ENCODE measurements at regions not wholly inside any gene's neighbourhood (a gene's known extent, or its start where the extent isn't known, plus 50 kb on each side); places are given as distances from the start of the nearest gene placed in this dataset.

DNA sequence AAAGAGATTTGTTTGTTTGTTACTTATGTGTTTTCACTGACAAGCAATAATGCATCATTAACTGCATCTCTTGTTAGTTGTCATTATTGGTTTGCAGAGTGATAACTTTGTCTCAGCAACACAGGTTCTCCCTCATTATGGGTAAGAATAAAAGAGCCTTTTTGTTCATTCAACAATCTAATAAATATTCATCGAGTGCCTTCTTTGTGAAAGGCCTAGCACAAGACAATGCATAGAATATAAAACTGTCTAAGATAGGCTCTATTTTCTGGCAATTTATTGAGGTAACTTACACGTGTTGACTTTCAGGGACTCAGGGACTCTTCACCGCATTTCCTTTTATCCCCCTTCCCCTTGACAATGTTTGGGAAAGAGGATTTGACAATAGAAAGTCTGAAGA lies 95.5 kb upstream of the KRR1 start (continued):
- no peak for TF ChIP-seq AEBP2 (tag by site-specific recombination; IDR thresholded peaks at IDR 0.05; ENCODE audit: borderline replicate concordance)
- TF ChIP-seq ZNF670 (tag by site-specific recombination; IDR thresholded peaks at IDR 0.05; ENCODE audit: low read depth), result no peak
- TF ChIP-seq ZNF843 (tag by site-specific recombination; IDR thresholded peaks at IDR 0.05), result no peak
- no peak for TF ChIP-seq SCRT1 (tag by site-specific recombination; IDR thresholded peaks at IDR 0.05; ENCODE audit: borderline replicate concordance)
- no peak for TF ChIP-seq ZNF157 (tag by site-specific recombination; IDR thresholded peaks at IDR 0.05)
- no peak for TF ChIP-seq ZNF394 (tag by site-specific recombination; IDR thresholded peaks at IDR 0.05; ENCODE audit: borderline replicate concordance)

DNA sequence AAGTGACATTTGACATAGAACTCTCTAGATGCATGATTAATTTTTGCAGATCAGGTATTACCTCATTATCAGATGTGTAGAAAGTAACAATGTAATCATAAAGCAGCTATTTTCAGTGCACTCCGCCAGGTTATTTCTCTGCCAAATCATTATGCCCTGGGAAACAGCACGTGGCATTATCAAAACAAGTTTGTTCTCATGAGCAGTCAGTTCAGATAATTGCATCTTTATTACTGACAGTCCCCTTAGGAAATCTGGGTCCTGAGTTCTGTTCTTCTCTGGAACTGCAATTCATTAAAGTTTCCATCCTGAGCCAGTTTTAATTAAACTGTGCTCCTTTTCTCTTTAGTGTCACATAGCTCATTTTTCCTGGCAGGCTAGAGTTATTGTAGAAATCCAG lies 94.7 kb upstream of the KRR1 start:
- Histone ChIP-seq H3K27ac (ENCODE audit: extremely low read depth, low read depth, low read length) (no peak overlapping the region), H3K9me3 (ENCODE audit: control insufficient read depth, insufficient read depth, low read depth, low read length) (no peaks in the 10 kb centered on the region), H3K36me3 (ENCODE audit: control insufficient read depth in 2 of 2, insufficient read depth in 1 of 2, low read length in 2 of 2) (no peaks in the 10 kb centered on the region), H3K4me1 (ENCODE audit: control insufficient read depth, insufficient read depth, low read length) (no peaks in the 10 kb centered on the region), H3K4me3 (ENCODE audit: low read depth, low read length) (no peak overlapping the region)
- TF ChIP-seq ZNF266 (tag by site-specific recombination; IDR thresholded peaks at IDR 0.05; ENCODE audit: low read depth), result peak; percentile 52; the same call in 1 of the 2 replicates
- TF ChIP-seq ZNF239 (tag by site-specific recombination; IDR thresholded peaks at IDR 0.05), result no peak
- TF ChIP-seq ZNF19 (tag by site-specific recombination; IDR thresholded peaks at IDR 0.05; ENCODE audit: low read depth), result no peak
- ChIA-PET POLR2A (no interaction called here), CTCF (no interaction called here)

- ChIA-PET POLR2A (no interaction called here), CTCF (interaction anchor here (0.6 kb wide), 1 partner anchor 143 kb away, joined by 3 read pairs; no protein-coding TSS in a partner anchor)
- Histone ChIP-seq H3K27ac (ENCODE audit: extremely low read depth, low read depth, low read length) (no peak overlapping the region), H3K9me3 (ENCODE audit: control insufficient read depth, insufficient read depth, low read depth, low read length) (no peaks in the 10 kb centered on the region), H3K4me3 (ENCODE audit: low read depth, low read length) (no peak overlapping the region), H3K36me3 (ENCODE audit: control insufficient read depth in 2 of 2, insufficient read depth in 1 of 2, low read length in 2 of 2) (no peaks in the 10 kb centered on the region), H3K4me1 (ENCODE audit: control insufficient read depth, insufficient read depth, low read length) (no peaks in the 10 kb centered on the region)
- TF ChIP-seq ZNF404 (tag by site-specific recombination; IDR thresholded peaks at IDR 0.05) (no peak), ZNF155 (tag by site-specific recombination; IDR thresholded peaks at IDR 0.05) (no peak), ZNF426 (tag by site-specific recombination; IDR thresholded peaks at IDR 0.05) (no peak), ZNF555 (tag by site-specific recombination; conservative IDR thresholded peaks at IDR 0.05) (no peak), BCL6B (tag by site-specific recombination; IDR thresholded peaks at IDR 0.05) (no peak), BCL11B (tag by site-specific recombination; IDR thresholded peaks at IDR 0.05; ENCODE audit: low read depth) (no peak), ZNF488 (tag by site-specific recombination; IDR thresholded peaks at IDR 0.05) (no peak), HIC1 (tag by site-specific recombination; IDR thresholded peaks at IDR 0.05) (no peak), ZNF2 (tag by site-specific recombination; IDR thresholded peaks at IDR 0.05) (no peak), SCRT1 (tag by site-specific recombination; IDR thresholded peaks at IDR 0.05; ENCODE audit: borderline replicate concordance) (no peak)
- TF ChIP-seq, protein P1, sequence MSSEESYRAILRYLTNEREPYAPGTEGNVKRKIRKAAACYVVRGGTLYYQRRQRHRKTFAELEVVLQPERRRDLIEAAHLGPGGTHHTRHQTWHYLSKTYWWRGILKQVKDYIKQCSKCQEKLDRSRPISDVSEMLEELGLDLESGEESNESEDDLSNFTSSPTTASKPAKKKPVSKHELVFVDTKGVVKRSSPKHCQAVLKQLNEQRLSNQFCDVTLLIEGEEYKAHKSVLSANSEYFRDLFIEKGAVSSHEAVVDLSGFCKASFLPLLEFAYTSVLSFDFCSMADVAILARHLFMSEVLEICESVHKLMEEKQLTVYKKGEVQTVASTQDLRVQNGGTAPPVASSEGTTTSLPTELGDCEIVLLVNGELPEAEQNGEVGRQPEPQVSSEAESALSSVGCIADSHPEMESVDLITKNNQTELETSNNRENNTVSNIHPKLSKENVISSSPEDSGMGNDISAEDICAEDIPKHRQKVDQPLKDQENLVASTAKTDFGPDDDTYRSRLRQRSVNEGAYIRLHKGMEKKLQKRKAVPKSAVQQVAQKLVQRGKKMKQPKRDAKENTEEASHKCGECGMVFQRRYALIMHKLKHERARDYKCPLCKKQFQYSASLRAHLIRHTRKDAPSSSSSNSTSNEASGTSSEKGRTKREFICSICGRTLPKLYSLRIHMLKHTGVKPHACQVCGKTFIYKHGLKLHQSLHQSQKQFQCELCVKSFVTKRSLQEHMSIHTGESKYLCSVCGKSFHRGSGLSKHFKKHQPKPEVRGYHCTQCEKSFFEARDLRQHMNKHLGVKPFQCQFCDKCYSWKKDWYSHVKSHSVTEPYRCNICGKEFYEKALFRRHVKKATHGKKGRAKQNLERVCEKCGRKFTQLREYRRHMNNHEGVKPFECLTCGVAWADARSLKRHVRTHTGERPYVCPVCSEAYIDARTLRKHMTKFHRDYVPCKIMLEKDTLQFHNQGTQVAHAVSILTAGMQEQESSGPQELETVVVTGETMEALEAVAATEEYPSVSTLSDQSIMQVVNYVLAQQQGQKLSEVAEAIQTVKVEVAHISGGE (tag by site-specific recombination; conservative IDR thresholded peaks at IDR 0.05; ENCODE audit: low read depth), result no peak
- TF ChIP-seq, protein P2, sequence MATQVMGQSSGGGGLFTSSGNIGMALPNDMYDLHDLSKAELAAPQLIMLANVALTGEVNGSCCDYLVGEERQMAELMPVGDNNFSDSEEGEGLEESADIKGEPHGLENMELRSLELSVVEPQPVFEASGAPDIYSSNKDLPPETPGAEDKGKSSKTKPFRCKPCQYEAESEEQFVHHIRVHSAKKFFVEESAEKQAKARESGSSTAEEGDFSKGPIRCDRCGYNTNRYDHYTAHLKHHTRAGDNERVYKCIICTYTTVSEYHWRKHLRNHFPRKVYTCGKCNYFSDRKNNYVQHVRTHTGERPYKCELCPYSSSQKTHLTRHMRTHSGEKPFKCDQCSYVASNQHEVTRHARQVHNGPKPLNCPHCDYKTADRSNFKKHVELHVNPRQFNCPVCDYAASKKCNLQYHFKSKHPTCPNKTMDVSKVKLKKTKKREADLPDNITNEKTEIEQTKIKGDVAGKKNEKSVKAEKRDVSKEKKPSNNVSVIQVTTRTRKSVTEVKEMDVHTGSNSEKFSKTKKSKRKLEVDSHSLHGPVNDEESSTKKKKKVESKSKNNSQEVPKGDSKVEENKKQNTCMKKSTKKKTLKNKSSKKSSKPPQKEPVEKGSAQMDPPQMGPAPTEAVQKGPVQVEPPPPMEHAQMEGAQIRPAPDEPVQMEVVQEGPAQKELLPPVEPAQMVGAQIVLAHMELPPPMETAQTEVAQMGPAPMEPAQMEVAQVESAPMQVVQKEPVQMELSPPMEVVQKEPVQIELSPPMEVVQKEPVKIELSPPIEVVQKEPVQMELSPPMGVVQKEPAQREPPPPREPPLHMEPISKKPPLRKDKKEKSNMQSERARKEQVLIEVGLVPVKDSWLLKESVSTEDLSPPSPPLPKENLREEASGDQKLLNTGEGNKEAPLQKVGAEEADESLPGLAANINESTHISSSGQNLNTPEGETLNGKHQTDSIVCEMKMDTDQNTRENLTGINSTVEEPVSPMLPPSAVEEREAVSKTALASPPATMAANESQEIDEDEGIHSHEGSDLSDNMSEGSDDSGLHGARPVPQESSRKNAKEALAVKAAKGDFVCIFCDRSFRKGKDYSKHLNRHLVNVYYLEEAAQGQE (tag by site-specific recombination; IDR thresholded peaks at IDR 0.05), result no peak
Observed at GRCh38 chr12:75603475-75603874, 92.1 kb upstream of the KRR1 start.
